OCI-LY3 (cell line): ENCODE measurements at regions not wholly inside any gene's neighbourhood (a gene's known extent, or its start where the extent isn't known, plus 50 kb on each side); places are given as distances from the start of the nearest gene placed in this dataset.

Source experiments
- H2AFZ ChIP-seq: fragments of 200-600, 300-600 bp; shearing (Covaris generic); 2 replicates; pipeline ENCODE4 v1.6.0; 2014; ENCODE audit warnings: antibody characterized with exemption, low read depth, low read length
- H3K27ac ChIP-seq: fragments of 200-600, 300-600 bp; sonication (generic); 2 replicates; pipeline ENCODE4 v1.5.1; 2014; ENCODE audit warnings: mild to moderate bottlenecking, low read length, moderate library complexity, mixed read lengths
- H3K27me3 ChIP-seq: fragments of 200-600, 300-600 bp; sonication (generic); 2 replicates; pipeline ENCODE4 v1.6.1; 2014; ENCODE audit warnings: low read depth, low read length, mixed read lengths
- H3K36me3 ChIP-seq: fragments of 200-600, 300-600 bp; sonication (generic); replicated peaks from 2 replicates; pipeline ENCODE3; 2014; ENCODE audit warnings: low read depth, low read length, mixed read lengths
- H3K4me1 ChIP-seq: fragments of 300-600, 200-600 bp; sonication (generic); 2 replicates; pipeline ENCODE4 v1.6.1; 2014; ENCODE audit warnings: low read length, mixed read lengths
- H3K4me2 ChIP-seq: fragments of 200-600, 300-600 bp; sonication (generic); 2 replicates; pipeline ENCODE4 v1.6.1; 2014; ENCODE audit warnings: low read length, mixed read lengths
- H3K4me3 ChIP-seq: fragments of 300-600, 200-600 bp; sonication (generic); 2 replicates; pipeline ENCODE4 v1.5.1; 2014; ENCODE audit warnings: antibody characterized with exemption, mild to moderate bottlenecking, low read length, moderate library complexity
- H3K79me2 ChIP-seq: fragments of 300-600, 200-600 bp; shearing (Covaris generic); 2 replicates; pipeline ENCODE4 v1.6.1; 2014; ENCODE audit warnings: mild to moderate bottlenecking, low read length, mixed read lengths
- H3K9ac ChIP-seq: fragments of 300-600, 200-600 bp; shearing (Covaris generic); 2 replicates; pipeline ENCODE4 v1.6.0; 2014; ENCODE audit warnings: mild to moderate bottlenecking, low read length, moderate library complexity
- H3K9me3 ChIP-seq: fragments of 200-600, 300-600 bp; shearing (Covaris generic); 2 replicates; pipeline ENCODE4 v1.6.1; 2014; ENCODE audit warnings: low read length, mixed read lengths; ENCODE audit not compliant: insufficient read depth
- H4K20me1 ChIP-seq: fragments of 200-600, 300-600 bp; sonication (generic); 2 replicates; pipeline ENCODE4 v1.6.1; 2016; ENCODE audit warnings: low read length, mixed read lengths; ENCODE audit not compliant: insufficient read depth
- EZH2phosphoT487 ChIP-seq: fragments of 200-600 bp; shearing (Covaris generic); IDR thresholded peaks from 2 replicates; pipeline ENCODE4 v1.6.1; 2018; ENCODE audit warnings: antibody characterized with exemption, mixed run types, low read depth
- TF ChIP-seq, protein P1 (sequence below): fragments of 200-600, 300-600 bp; sonication (generic); IDR thresholded peaks from 2 replicates; pipeline ENCODE4 v1.5.1; 2014; ENCODE audit warnings: antibody characterized with exemption, low read length, low read depth

DNA sequence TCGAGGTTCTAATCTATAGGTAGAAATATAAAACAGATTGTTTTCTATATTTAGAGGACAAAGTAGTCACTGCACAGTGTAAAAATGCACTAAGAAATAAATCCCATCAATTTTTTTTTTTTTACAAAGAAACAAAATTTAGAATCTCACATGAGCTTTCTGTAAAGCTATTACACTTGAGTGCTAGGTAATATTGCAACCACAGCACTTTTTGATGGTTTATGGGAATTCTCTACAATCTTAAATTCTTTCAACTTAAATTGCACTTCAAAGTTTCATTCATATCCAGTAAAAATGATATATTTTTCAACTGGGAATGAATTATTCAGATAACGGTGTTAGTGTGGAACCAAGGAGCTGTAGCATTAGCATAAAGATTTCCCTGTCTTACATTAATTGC, 1035.4 kb downstream of the SQOR start:
- no peaks in the 10 kb centered on the region for H3K79me2 ChIP-seq

DNA sequence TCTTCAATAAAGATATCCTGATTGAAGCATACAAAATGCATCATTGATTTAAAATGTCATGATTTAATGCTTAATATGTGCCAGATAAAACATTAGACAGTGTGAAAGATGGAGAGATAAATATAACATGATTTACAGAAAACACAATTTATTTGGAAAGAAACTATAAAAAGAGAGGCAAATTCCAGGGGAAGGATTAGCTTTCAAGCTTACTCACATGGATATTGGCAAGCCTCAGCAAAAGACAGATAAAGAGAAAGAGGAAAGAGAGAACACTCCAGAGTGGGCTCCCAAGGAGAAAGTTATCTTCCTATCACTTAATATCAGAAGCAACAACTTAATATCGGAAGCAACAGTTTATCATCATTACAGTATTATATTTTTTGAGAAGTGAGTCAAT, 1036.5 kb downstream of the SQOR start:
- Histone ChIP-seq H2AFZ (no peak overlapping the region), H3K79me2 (no peaks in the 10 kb centered on the region), H3K9me3 (no peaks in the 10 kb centered on the region), H3K9ac (no peak overlapping the region), H3K27ac (no peak overlapping the region), H3K4me3 (no peak overlapping the region), H3K4me2 (no peak overlapping the region), H3K4me1 (no peaks in the 10 kb centered on the region), H4K20me1 (no peaks in the 10 kb centered on the region), H3K27me3 (no peaks in the 10 kb centered on the region), H3K36me3 (no peaks in the 10 kb centered on the region)
- TF ChIP-seq, protein P1, sequence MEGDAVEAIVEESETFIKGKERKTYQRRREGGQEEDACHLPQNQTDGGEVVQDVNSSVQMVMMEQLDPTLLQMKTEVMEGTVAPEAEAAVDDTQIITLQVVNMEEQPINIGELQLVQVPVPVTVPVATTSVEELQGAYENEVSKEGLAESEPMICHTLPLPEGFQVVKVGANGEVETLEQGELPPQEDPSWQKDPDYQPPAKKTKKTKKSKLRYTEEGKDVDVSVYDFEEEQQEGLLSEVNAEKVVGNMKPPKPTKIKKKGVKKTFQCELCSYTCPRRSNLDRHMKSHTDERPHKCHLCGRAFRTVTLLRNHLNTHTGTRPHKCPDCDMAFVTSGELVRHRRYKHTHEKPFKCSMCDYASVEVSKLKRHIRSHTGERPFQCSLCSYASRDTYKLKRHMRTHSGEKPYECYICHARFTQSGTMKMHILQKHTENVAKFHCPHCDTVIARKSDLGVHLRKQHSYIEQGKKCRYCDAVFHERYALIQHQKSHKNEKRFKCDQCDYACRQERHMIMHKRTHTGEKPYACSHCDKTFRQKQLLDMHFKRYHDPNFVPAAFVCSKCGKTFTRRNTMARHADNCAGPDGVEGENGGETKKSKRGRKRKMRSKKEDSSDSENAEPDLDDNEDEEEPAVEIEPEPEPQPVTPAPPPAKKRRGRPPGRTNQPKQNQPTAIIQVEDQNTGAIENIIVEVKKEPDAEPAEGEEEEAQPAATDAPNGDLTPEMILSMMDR, result no peak
- no peak for TF ChIP-seq EZH2phosphoT487

More for the DNA sequence above, 1035.4 kb downstream of the SQOR start:
- no peak overlapping the region for H3K4me3 ChIP-seq
- no peak overlapping the region for H3K4me2 ChIP-seq
- no peaks in the 10 kb centered on the region for H3K36me3 ChIP-seq
- no peaks in the 10 kb centered on the region for H3K9me3 ChIP-seq
- H3K9ac ChIP-seq, result no peak overlapping the region
- no peak overlapping the region for H2AFZ ChIP-seq
- H3K27me3 ChIP-seq, result no peaks in the 10 kb centered on the region
- no peaks in the 10 kb centered on the region for H3K4me1 ChIP-seq
- no peak for TF ChIP-seq EZH2phosphoT487
- TF ChIP-seq, protein P1, result no peak
- H3K27ac ChIP-seq, result no peak overlapping the region
- H4K20me1 ChIP-seq, result no peaks in the 10 kb centered on the region

DNA sequence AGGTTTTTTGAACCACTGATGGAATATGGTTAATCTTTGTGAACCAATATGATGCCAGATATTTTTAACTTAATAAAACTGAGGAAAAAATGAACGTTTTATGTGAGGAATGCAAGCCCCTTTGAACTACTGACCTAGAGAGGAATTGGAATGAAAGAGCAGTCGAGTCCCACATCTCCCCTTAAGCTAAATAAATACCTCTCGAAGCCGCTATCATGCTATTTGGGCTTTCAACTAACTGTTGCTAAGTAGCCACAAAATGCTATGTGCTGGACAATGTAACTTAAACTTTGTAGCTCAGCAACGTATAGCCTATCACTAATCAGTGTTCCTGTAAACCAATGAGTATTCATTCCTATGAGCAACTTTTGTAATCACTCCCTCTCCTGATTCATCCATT, 1037.2 kb downstream of the SQOR start:
- no peaks in the 10 kb centered on the region for H3K79me2 ChIP-seq
- no peaks in the 10 kb centered on the region for H3K9me3 ChIP-seq
- H3K27me3 ChIP-seq, result no peaks in the 10 kb centered on the region
- no peak overlapping the region for H3K9ac ChIP-seq
- no peak for TF ChIP-seq EZH2phosphoT487
- TF ChIP-seq, protein P1, result no peak
- no peak overlapping the region for H3K27ac ChIP-seq
- H3K4me2 ChIP-seq, result no peak overlapping the region
- no peaks in the 10 kb centered on the region for H4K20me1 ChIP-seq
- no peak overlapping the region for H3K4me3 ChIP-seq
- no peak overlapping the region for H2AFZ ChIP-seq
- no peaks in the 10 kb centered on the region for H3K4me1 ChIP-seq
- no peaks in the 10 kb centered on the region for H3K36me3 ChIP-seq

DNA sequence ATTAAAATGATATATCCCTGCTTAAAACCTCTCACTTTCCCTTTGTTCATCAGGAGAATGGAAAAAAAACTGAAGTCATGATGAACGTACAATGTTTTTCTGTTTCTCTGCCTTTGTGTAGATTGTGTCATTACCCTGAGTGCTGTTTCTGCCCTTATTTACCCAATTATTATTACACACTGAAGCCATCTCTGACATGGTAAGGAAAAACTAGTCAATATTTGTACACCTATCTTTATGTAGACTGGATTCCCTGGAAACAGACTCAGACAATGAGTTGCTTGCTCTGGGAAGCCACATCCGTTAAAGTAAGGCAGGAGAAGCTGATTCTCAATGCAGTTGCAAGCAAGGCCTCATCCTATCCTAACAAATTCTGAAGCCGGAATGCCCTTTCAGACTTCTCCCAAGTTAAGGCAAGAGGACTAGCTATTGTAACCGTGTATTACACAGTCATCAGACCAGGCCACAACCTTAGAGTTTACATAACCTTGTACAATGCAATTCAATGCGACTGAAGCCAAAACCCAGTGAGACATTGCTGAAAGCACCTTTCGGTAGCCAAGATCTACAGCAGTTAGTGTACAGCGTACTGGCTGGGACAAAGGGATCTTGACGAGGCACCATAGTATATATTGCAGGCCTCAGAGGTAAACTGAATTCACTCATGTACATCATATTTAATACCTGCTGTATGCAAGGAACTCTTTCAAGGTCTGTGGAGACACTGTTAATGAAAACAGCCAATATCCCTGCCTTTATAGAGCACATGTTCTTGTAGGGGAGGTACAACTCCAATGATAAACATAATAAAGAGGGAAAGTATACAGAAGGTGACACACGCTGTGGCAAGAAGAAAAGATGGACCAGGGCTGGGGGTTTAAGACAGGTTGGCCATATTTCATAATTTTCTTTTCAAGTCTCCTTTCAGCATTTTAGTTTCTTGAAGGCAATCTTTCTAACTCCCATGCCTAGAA, 1040.8 kb upstream of the SEMA6D start:
- no peaks in the 10 kb centered on the region for H3K36me3 ChIP-seq
- no peak overlapping the region for H2AFZ ChIP-seq
- H3K79me2 ChIP-seq, result no peaks in the 10 kb centered on the region
- no peak overlapping the region for H3K9ac ChIP-seq
- H3K27me3 ChIP-seq, result no peaks in the 10 kb centered on the region
- no peak overlapping the region for H3K4me2 ChIP-seq
- H3K4me1 ChIP-seq, result no peaks in the 10 kb centered on the region
- no peak overlapping the region for H3K4me3 ChIP-seq
- H3K27ac ChIP-seq, result no peak overlapping the region
- H4K20me1 ChIP-seq, result no peaks in the 10 kb centered on the region
- TF ChIP-seq, protein P1, result no peak
- no peak for TF ChIP-seq EZH2phosphoT487
- no peaks in the 10 kb centered on the region for H3K9me3 ChIP-seq
